ENCODE measurements at regions not wholly inside any gene's neighbourhood (a gene's known extent, or its start where the extent isn't known, plus 50 kb on each side); places are given as distances from the start of the nearest gene placed in this dataset.

- H3K4me1 ChIP-seq (ENCODE audit: control insufficient read depth, insufficient read depth, low read length, poor library complexity, severe bottlenecking) = no peaks in the 10 kb centered on the region
- no peak overlapping the region for H3K27ac ChIP-seq (ENCODE audit: insufficient read depth, low read length, poor library complexity, severe bottlenecking)
- DNase-seq = no peak
- H3K4me3 ChIP-seq (ENCODE audit: insufficient read depth, low read depth, low read length, poor library complexity, severe bottlenecking) = no peak overlapping the region
- H3K27me3 ChIP-seq (replicated peaks; ENCODE audit: control insufficient read depth, insufficient read depth, low read length, poor library complexity, severe bottlenecking) = no peaks in the 10 kb centered on the region
- no peaks in the 10 kb centered on the region for H3K9me3 ChIP-seq (ENCODE audit: control insufficient read depth, low read length)
- H3K36me3 ChIP-seq (ENCODE audit: control insufficient read depth, insufficient read depth, low read length) = no peaks in the 10 kb centered on the region
Observed at GRCh38 chr19:32178956-32179355, 166.5 kb upstream of the ZNF507 start.

GRCh38 chr19:32181216-32181920, 164.0 kb upstream of the ZNF507 start:
- Histone ChIP-seq H3K4me3 (ENCODE audit: insufficient read depth, low read depth, low read length, poor library complexity, severe bottlenecking) (no peak overlapping the region), H3K9me3 (ENCODE audit: control insufficient read depth, low read length) (no peaks in the 10 kb centered on the region), H3K27me3 (replicated peaks; ENCODE audit: control insufficient read depth, insufficient read depth, low read length, poor library complexity, severe bottlenecking) (no peaks in the 10 kb centered on the region), H3K4me1 (ENCODE audit: control insufficient read depth, insufficient read depth, low read length, poor library complexity, severe bottlenecking) (no peaks in the 10 kb centered on the region), H3K36me3 (ENCODE audit: control insufficient read depth, insufficient read depth, low read length) (no peaks in the 10 kb centered on the region), H3K27ac (ENCODE audit: insufficient read depth, low read length, poor library complexity, severe bottlenecking) (no peak overlapping the region)
- no peak for DNase-seq

- no peaks in the 10 kb centered on the region for H3K4me1 ChIP-seq (ENCODE audit: control insufficient read depth, insufficient read depth, low read length, poor library complexity, severe bottlenecking)
- H3K4me3 ChIP-seq (ENCODE audit: insufficient read depth, low read depth, low read length, poor library complexity, severe bottlenecking) = no peak overlapping the region
- H3K27ac ChIP-seq (ENCODE audit: insufficient read depth, low read length, poor library complexity, severe bottlenecking) = no peak overlapping the region
- no peaks in the 10 kb centered on the region for H3K9me3 ChIP-seq (ENCODE audit: control insufficient read depth, low read length)
- no peaks in the 10 kb centered on the region for H3K27me3 ChIP-seq (replicated peaks; ENCODE audit: control insufficient read depth, insufficient read depth, low read length, poor library complexity, severe bottlenecking)
- no peak for DNase-seq
- H3K36me3 ChIP-seq (ENCODE audit: control insufficient read depth, insufficient read depth, low read length) = no peaks in the 10 kb centered on the region
Observed at GRCh38 chr19:32186542-32187330, 158.7 kb upstream of the ZNF507 start.

GRCh38 chr19:32188921-32189320, 156.5 kb upstream of the ZNF507 start:
- H3K36me3 ChIP-seq (ENCODE audit: control insufficient read depth, insufficient read depth, low read length) = no peaks in the 10 kb centered on the region
- H3K27ac ChIP-seq (ENCODE audit: insufficient read depth, low read length, poor library complexity, severe bottlenecking) = no peak overlapping the region
- H3K27me3 ChIP-seq (replicated peaks; ENCODE audit: control insufficient read depth, insufficient read depth, low read length, poor library complexity, severe bottlenecking) = no peaks in the 10 kb centered on the region
- H3K4me1 ChIP-seq (ENCODE audit: control insufficient read depth, insufficient read depth, low read length, poor library complexity, severe bottlenecking) = no peaks in the 10 kb centered on the region
- no peak for DNase-seq
- H3K9me3 ChIP-seq (ENCODE audit: control insufficient read depth, low read length) = no peaks in the 10 kb centered on the region
- H3K4me3 ChIP-seq (ENCODE audit: insufficient read depth, low read depth, low read length, poor library complexity, severe bottlenecking) = no peak overlapping the region

- Histone ChIP-seq H3K4me3 (ENCODE audit: insufficient read depth, low read depth, low read length, poor library complexity, severe bottlenecking) (no peak overlapping the region), H3K27me3 (replicated peaks; ENCODE audit: control insufficient read depth, insufficient read depth, low read length, poor library complexity, severe bottlenecking) (no peaks in the 10 kb centered on the region), H3K36me3 (ENCODE audit: control insufficient read depth, insufficient read depth, low read length) (no peaks in the 10 kb centered on the region), H3K4me1 (ENCODE audit: control insufficient read depth, insufficient read depth, low read length, poor library complexity, severe bottlenecking) (no peaks in the 10 kb centered on the region), H3K9me3 (ENCODE audit: control insufficient read depth, low read length) (no peaks in the 10 kb centered on the region), H3K27ac (ENCODE audit: insufficient read depth, low read length, poor library complexity, severe bottlenecking) (no peak overlapping the region)
- no peak for DNase-seq
Observed at GRCh38 chr19:32189956-32190706, 155.3 kb upstream of the ZNF507 start.

- no peaks in the 10 kb centered on the region for H3K4me1 ChIP-seq (ENCODE audit: control insufficient read depth, insufficient read depth, low read length, poor library complexity, severe bottlenecking)
- no peaks in the 10 kb centered on the region for H3K27me3 ChIP-seq (replicated peaks; ENCODE audit: control insufficient read depth, insufficient read depth, low read length, poor library complexity, severe bottlenecking)
- no peak overlapping the region for H3K27ac ChIP-seq (ENCODE audit: insufficient read depth, low read length, poor library complexity, severe bottlenecking)
- H3K36me3 ChIP-seq (ENCODE audit: control insufficient read depth, insufficient read depth, low read length) = no peaks in the 10 kb centered on the region
- no peak overlapping the region for H3K4me3 ChIP-seq (ENCODE audit: insufficient read depth, low read depth, low read length, poor library complexity, severe bottlenecking)
- no peaks in the 10 kb centered on the region for H3K9me3 ChIP-seq (ENCODE audit: control insufficient read depth, low read length)
- no peak for DNase-seq
Observed at GRCh38 chr19:32191921-32192320, 153.5 kb upstream of the ZNF507 start.

GRCh38 chr19:32195706-32196610, 149.5 kb upstream of the ZNF507 start:
- no peaks in the 10 kb centered on the region for H3K4me1 ChIP-seq (ENCODE audit: control insufficient read depth, insufficient read depth, low read length, poor library complexity, severe bottlenecking)
- H3K36me3 ChIP-seq (ENCODE audit: control insufficient read depth, insufficient read depth, low read length) = no peaks in the 10 kb centered on the region
- no peak overlapping the region for H3K27ac ChIP-seq (ENCODE audit: insufficient read depth, low read length, poor library complexity, severe bottlenecking)
- no peak for DNase-seq
- H3K4me3 ChIP-seq (ENCODE audit: insufficient read depth, low read depth, low read length, poor library complexity, severe bottlenecking) = no peak overlapping the region
- H3K27me3 ChIP-seq (replicated peaks; ENCODE audit: control insufficient read depth, insufficient read depth, low read length, poor library complexity, severe bottlenecking) = no peaks in the 10 kb centered on the region
- no peaks in the 10 kb centered on the region for H3K9me3 ChIP-seq (ENCODE audit: control insufficient read depth, low read length)

GRCh38 chr19:32196690-32197420, 148.6 kb upstream of the ZNF507 start:
- Histone ChIP-seq H3K27ac (ENCODE audit: insufficient read depth, low read length, poor library complexity, severe bottlenecking) (no peak overlapping the region), H3K4me3 (ENCODE audit: insufficient read depth, low read depth, low read length, poor library complexity, severe bottlenecking) (no peak overlapping the region), H3K36me3 (ENCODE audit: control insufficient read depth, insufficient read depth, low read length) (no peaks in the 10 kb centered on the region), H3K27me3 (replicated peaks; ENCODE audit: control insufficient read depth, insufficient read depth, low read length, poor library complexity, severe bottlenecking) (no peaks in the 10 kb centered on the region), H3K9me3 (ENCODE audit: control insufficient read depth, low read length) (no peaks in the 10 kb centered on the region), H3K4me1 (ENCODE audit: control insufficient read depth, insufficient read depth, low read length, poor library complexity, severe bottlenecking) (no peaks in the 10 kb centered on the region)
- DNase-seq = no peak

Data from effector memory CD4-positive, alpha-beta T cell (primary cell).